ENCODE measurements at regions not wholly inside any gene's neighbourhood (a gene's known extent, or its start where the extent isn't known, plus 50 kb on each side); places are given as distances from the start of the nearest gene placed in this dataset.

- no peak for TF ChIP-seq GATA2 (IDR thresholded peaks at IDR 0.05; ENCODE audit: low read depth, low read length)
- no peak for TF ChIP-seq GATA3 (IDR thresholded peaks at IDR 0.05; ENCODE audit: low read depth, low read length)
Measured at GRCh38 chr11:69920345-69921127, 101.3 kb upstream of the FGF3 start.
